Sigmoid colon (tissue), 6 donors: ENCODE measurements at regions not wholly inside any gene's neighbourhood (a gene's known extent, or its start where the extent isn't known, plus 50 kb on each side); places are given as distances from the start of the nearest gene placed in this dataset.

ENCODE experiments used
- DNase-seq: peaks from one replicate; pipeline ENCODE4 v3.0.0-alpha.2; 2019
- H3K27ac ChIP-seq, 4 donors: fragments of 200-600 bp; sonication (generic); one replicate each; pipeline ENCODE4 v1.5.1; 2016 to 2019; ENCODE audit warnings: mild to moderate bottlenecking in 1 of 4
- H3K27me3 ChIP-seq, 3 donors: fragments of 200-600 bp; sonication (generic); one replicate each; pipeline ENCODE4 v1.5.1; 2019; ENCODE audit warnings: mild to moderate bottlenecking in 1 of 3
- H3K36me3 ChIP-seq, 4 donors: fragments of 200-600 bp; sonication (generic); one replicate each; pipeline ENCODE4 v1.5.1; 2016 to 2019
- H3K4me1 ChIP-seq, 4 donors: fragments of 200-600 bp; sonication (generic); one replicate each; pipeline ENCODE4 v1.5.1; 2017 to 2019
- H3K4me3 ChIP-seq, 4 donors: fragments of 200-600 bp; sonication (generic); one replicate each; pipeline ENCODE4 v1.5.1; 2017 to 2019; ENCODE audit warnings: mild to moderate bottlenecking in 2 of 4, moderate library complexity in 1 of 4
- H3K9me3 ChIP-seq, 4 donors: fragments of 200-600 bp in 3 of 4; sonication (generic) in 3 of 4; one replicate each; pipeline versions ENCODE4 v1.5.1 to v1.6.1; 2013 to 2019
- CTCF ChIP-seq, 4 experiments: fragments of 450-650 bp in 3 of 4; fragments of 200-600 bp in 1 of 4; IDR thresholded peaks; one replicate each; pipeline ENCODE4 v1.5.1; 2016 to 2019; ENCODE audit warnings: antibody characterized with exemption in 4 of 4, mild to moderate bottlenecking in 3 of 4, moderate library complexity in 2 of 4
- EP300 ChIP-seq, 4 donors: sonication (generic); formaldehyde crosslinking; IDR thresholded peaks; one replicate each; pipeline ENCODE4 v1.6.1; 2017; ENCODE audit warnings: antibody characterized with exemption in 4 of 4
- POLR2A ChIP-seq, 2 donors: fragments of 450-650 bp; IDR thresholded peaks; one replicate each; pipeline ENCODE4 v1.6.1; 2016; ENCODE audit warnings: antibody characterized with exemption in 2 of 2, mild to moderate bottlenecking in 2 of 2, moderate library complexity in 2 of 2
- POLR2AphosphoS5 ChIP-seq, 4 donors: sonication (generic); formaldehyde crosslinking; IDR thresholded peaks; one replicate each; pipeline ENCODE4 v1.6.1; 2017; ENCODE audit warnings: antibody characterized with exemption in 4 of 4
- WGBS, 2 donors: extraction: QIAGEN DNeasy Blood & Tissue Kit; methylation state at CpG; one replicate each; pipeline ENCODE4 v1.1.7; 2013; 5-methylcytosine and 5-hydroxymethylcytosine counted together
- intact Hi-C: fragments of 100-400 bp; cut with DNase I; formaldehyde crosslinking; loops from one replicate; pipeline ENCODE4 v1.15.1; 2023
- donor health status: healthy with polysubstance abuse.
- donor health status: healthy.

DNA sequence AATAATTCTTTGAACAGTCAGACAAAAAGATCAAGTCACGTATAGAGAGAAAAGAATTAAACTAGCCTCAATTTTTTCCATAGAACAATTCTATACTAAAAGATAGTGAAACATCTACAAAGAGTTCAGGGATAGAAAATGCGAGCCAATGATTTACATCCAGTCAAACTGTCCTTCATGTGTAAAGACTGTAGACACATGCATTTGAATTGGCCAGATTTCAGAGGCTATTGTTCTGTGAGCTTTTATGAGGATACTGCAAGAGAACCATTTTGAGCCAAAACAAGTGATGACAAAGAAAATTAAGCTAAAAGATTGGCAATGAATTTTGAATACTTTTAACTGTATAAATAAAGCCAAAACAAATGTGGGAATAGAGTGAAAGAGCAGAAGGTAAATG is 1230.3 kb downstream of the RPA4 start:
- H3K4me1 ChIP-seq: no peaks in the 10 kb centered on the region
- no peak overlapping the region for H3K27ac ChIP-seq
- H3K9me3 ChIP-seq: no peaks in the 10 kb centered on the region
- intact Hi-C loops: no loop called here
- TF ChIP-seq POLR2AphosphoS5 (IDR thresholded peaks at IDR 0.05) (no peak), POLR2A (IDR thresholded peaks at IDR 0.05) (no peak)
- no peaks in the 10 kb centered on the region for H3K27me3 ChIP-seq
- 85 to 86% methylated on average over 2 of the region's 2 CpGs for WGBS, 2 donors
- no peak for DNase-seq
- H3K4me3 ChIP-seq: no peak overlapping the region
- H3K36me3 ChIP-seq: no peaks in the 10 kb centered on the region

DNA sequence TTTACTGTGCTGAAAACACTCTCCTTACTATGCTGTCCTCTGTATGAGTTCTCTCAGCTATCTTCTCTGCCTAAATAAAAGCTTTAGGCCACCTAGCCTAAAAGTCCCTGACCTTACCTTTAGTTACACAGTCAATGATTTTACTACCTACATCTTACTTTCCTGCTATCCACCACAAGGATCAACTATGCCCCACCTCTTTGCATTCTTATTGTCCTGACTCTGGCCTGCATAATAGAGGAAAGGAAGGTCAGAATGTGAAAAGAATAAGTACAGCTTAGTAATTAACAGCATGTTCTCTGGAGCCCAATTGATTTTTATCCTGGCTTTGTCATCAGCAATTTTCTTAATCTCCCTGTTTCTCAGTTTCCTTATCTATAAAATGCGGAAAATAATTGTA is 1257.8 kb downstream of the RPA4 start:
- Histone ChIP-seq H3K4me3 (no peak overlapping the region), H3K36me3 (no peaks in the 10 kb centered on the region), H3K27me3 (no peaks in the 10 kb centered on the region), H3K9me3 (no peaks in the 10 kb centered on the region), H3K27ac (no peak overlapping the region), H3K4me1 (no peaks in the 10 kb centered on the region)
- WGBS, 2 donors: 83 to 91% methylated on average over 1 of the region's 1 CpG
- intact Hi-C loops: no loop called here
- TF ChIP-seq POLR2A (IDR thresholded peaks at IDR 0.05) (no peak), EP300 (IDR thresholded peaks at IDR 0.05) (no peak), POLR2AphosphoS5 (IDR thresholded peaks at IDR 0.05) (no peak), CTCF (IDR thresholded peaks at IDR 0.05) (no peak)
- no peak for DNase-seq

DNA sequence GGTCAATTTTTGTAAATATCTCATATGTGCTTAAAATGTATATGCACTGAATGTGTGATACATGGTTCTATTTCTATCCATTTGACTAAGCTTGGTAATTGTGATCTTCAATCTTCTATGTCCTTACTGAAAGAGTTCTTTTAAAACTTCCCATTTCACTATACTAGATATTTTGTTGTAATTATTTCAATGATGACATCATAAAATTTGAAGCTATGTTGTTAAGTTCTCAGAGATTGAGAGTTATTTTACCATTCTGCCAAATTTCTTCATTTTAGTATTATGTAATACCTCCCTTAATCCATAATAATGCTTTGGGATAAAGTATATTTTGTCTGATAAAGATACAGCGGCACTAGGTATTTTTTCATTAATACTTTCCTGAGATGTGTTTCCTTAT is 1307.3 kb downstream of the RPA4 start:
- Histone ChIP-seq H3K9me3 (no peaks in the 10 kb centered on the region), H3K4me1 (no peaks in the 10 kb centered on the region), H3K27me3 (no peaks in the 10 kb centered on the region), H3K36me3 (no peaks in the 10 kb centered on the region), H3K4me3 (no peak overlapping the region), H3K27ac (no peak overlapping the region)
- DNase-seq: no peak
- TF ChIP-seq POLR2AphosphoS5 (IDR thresholded peaks at IDR 0.05): no peak
- TF ChIP-seq EP300 (IDR thresholded peaks at IDR 0.05): no peak
- intact Hi-C loops: no loop called here
- 97% methylated on average over 1 of the region's 1 CpG for WGBS, 2 donors

DNA sequence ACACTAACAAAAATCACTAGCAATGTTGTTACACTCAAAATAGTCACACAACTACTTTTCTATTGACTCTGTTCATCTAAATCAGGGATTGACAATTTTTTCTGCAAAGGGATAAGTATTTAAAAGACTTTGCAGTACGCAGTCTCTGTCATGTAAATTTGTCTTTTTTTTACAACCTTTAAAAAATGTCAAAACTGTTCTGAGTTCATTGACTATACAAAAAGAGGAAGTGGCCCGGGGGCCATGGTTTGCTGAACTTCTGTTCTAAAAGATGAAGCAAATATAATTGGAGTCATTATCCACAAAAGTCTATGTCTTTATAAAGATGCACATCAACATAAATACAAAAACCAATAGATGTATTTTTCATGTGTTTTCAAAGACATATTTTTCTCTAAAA is 1310.3 kb downstream of the RPA4 start:
- Histone ChIP-seq H3K4me3 (no peak overlapping the region), H3K27ac (no peak overlapping the region), H3K4me1 (no peaks in the 10 kb centered on the region), H3K9me3 (no peaks in the 10 kb centered on the region), H3K27me3 (no peaks in the 10 kb centered on the region), H3K36me3 (no peaks in the 10 kb centered on the region)
- DNase-seq: no peak
- TF ChIP-seq POLR2A (IDR thresholded peaks at IDR 0.05) (no peak), CTCF (IDR thresholded peaks at IDR 0.05) (no peak), EP300 (IDR thresholded peaks at IDR 0.05) (no peak), POLR2AphosphoS5 (IDR thresholded peaks at IDR 0.05) (no peak)
- intact Hi-C loops: no loop called here
- 53 to 78% methylated on average over 2 of the region's 2 CpGs for WGBS, 2 donors

DNA sequence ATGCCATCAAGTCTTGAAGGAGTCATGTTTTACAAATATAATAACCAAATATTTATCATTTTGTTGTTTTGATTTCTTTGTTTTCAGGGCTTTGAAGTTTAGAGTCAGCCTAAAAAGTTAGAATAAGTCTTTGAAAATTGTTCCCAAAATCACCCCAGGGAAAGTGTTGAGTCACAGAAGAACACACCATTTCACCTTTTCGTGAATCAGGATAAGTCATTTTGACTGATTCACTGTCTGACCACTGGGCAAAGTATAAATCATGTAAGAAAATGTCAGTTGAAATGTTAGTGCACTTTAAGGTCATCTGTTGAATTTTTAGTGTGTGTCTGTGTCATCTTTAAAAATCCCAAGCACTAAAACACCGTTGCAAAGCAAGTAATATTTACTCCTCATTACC is 1320.1 kb downstream of the RPA4 start:
- Histone ChIP-seq H3K4me3 (no peak overlapping the region), H3K9me3 (no peaks in the 10 kb centered on the region), H3K27me3 (no peaks in the 10 kb centered on the region), H3K36me3 (no peaks in the 10 kb centered on the region), H3K4me1 (no peaks in the 10 kb centered on the region), H3K27ac (no peak overlapping the region)
- WGBS, 2 donors: 56 to 77% methylated on average over 2 of the region's 2 CpGs
- no peak for DNase-seq
- intact Hi-C loops: no loop called here
- no peak for TF ChIP-seq CTCF (IDR thresholded peaks at IDR 0.05)
- TF ChIP-seq EP300 (IDR thresholded peaks at IDR 0.05): no peak
- TF ChIP-seq POLR2AphosphoS5 (IDR thresholded peaks at IDR 0.05): no peak
- TF ChIP-seq POLR2A (IDR thresholded peaks at IDR 0.05): no peak

DNA sequence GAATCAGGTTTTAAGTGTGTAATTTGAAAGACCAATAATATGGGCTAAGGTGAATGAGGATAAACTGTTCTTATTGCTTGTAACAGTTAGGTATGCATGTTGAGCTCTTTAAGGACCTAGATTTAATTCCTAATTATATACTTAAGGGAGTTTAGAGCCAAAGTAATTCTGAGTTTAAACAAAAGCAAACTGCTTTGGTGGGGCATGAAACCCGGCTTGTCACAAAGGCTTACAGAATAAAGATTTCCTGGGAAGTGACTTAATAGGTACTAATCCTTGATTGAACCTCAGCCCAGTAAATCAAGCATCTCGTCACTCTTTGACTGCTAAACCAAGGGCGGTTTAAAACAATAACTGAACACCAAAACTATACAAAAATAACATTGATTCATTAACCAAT is 1324.2 kb downstream of the RPA4 start:
- no peaks in the 10 kb centered on the region for H3K4me1 ChIP-seq
- TF ChIP-seq POLR2A (IDR thresholded peaks at IDR 0.05) (no peak), CTCF (IDR thresholded peaks at IDR 0.05) (no peak), POLR2AphosphoS5 (IDR thresholded peaks at IDR 0.05) (no peak), EP300 (IDR thresholded peaks at IDR 0.05) (no peak)
- H3K9me3 ChIP-seq: no peaks in the 10 kb centered on the region
- intact Hi-C loops: no loop called here
- no peak for DNase-seq
- 65 to 74% methylated on average over 3 of the region's 3 CpGs for WGBS, 2 donors
- H3K27ac ChIP-seq: no peak overlapping the region
- H3K4me3 ChIP-seq: no peak overlapping the region
- H3K36me3 ChIP-seq: no peaks in the 10 kb centered on the region
- H3K27me3 ChIP-seq: no peaks in the 10 kb centered on the region
